SK-N-SH (cell line): ENCODE measurements at regions not wholly inside any gene's neighbourhood (a gene's known extent, or its start where the extent isn't known, plus 50 kb on each side); places are given as distances from the start of the nearest gene placed in this dataset.

ENCODE experiments used
- GABPA ChIP-seq: IDR thresholded peaks from 2 replicates; pipeline ENCODE4 v1.4.0; 2012; ENCODE audit warnings: low read depth, mild to moderate bottlenecking
- NRF1 ChIP-seq: IDR thresholded peaks from 2 replicates; pipeline ENCODE4 v1.6.1; 2012; ENCODE audit warnings: low read depth, mild to moderate bottlenecking, low read length
- TF ChIP-seq, protein P1 (sequence below): fragments of 150-350 bp; IDR thresholded peaks from 2 replicates; pipeline ENCODE4 v1.6.1; 2017; ENCODE audit warnings: antibody characterized with exemption, low read length, low read depth, borderline replicate concordance
- TF ChIP-seq, protein P2 (sequence below): fragments of 200-600 bp; sonication (generic); IDR thresholded peaks from 2 replicates; pipeline ENCODE4 v1.6.1; 2017; ENCODE audit warnings: antibody characterized with exemption, mild to moderate bottlenecking, moderate library complexity

DNA sequence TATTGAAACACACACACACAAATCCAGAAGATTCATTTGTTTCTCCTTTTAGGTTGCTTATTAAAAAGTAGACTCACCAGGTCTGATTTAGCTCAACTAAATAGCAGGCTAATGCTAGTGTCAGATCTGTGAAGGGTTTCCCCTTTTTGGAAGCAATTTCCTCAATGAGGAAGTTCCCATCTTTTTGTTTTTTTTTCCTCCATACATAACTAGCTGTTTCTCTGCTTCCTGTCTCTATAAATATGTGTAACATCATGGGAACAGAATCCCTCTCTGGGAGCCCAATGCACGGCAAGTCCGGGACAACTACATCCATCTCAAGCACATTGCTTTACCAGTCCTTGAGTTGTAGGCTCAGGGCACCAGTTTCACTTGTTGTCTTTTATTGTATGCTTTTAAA lies 1421.1 kb downstream of the PLA2G4A start:
- TF ChIP-seq, protein P1, sequence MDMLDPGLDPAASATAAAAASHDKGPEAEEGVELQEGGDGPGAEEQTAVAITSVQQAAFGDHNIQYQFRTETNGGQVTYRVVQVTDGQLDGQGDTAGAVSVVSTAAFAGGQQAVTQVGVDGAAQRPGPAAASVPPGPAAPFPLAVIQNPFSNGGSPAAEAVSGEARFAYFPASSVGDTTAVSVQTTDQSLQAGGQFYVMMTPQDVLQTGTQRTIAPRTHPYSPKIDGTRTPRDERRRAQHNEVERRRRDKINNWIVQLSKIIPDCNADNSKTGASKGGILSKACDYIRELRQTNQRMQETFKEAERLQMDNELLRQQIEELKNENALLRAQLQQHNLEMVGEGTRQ, result no peak
- TF ChIP-seq, protein P2, sequence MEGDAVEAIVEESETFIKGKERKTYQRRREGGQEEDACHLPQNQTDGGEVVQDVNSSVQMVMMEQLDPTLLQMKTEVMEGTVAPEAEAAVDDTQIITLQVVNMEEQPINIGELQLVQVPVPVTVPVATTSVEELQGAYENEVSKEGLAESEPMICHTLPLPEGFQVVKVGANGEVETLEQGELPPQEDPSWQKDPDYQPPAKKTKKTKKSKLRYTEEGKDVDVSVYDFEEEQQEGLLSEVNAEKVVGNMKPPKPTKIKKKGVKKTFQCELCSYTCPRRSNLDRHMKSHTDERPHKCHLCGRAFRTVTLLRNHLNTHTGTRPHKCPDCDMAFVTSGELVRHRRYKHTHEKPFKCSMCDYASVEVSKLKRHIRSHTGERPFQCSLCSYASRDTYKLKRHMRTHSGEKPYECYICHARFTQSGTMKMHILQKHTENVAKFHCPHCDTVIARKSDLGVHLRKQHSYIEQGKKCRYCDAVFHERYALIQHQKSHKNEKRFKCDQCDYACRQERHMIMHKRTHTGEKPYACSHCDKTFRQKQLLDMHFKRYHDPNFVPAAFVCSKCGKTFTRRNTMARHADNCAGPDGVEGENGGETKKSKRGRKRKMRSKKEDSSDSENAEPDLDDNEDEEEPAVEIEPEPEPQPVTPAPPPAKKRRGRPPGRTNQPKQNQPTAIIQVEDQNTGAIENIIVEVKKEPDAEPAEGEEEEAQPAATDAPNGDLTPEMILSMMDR, result no peak
- TF ChIP-seq NRF1 (no peak), GABPA (no peak)
